CD4-positive, alpha-beta T cell treated with Interleukin-4 for 1 hour (primary cell): ENCODE measurements at regions not wholly inside any gene's neighbourhood (a gene's known extent, or its start where the extent isn't known, plus 50 kb on each side); places are given as distances from the start of the nearest gene placed in this dataset.
A peak's percentile ranks its signal among the peaks of the same experiment; 100 is the strongest.

Source experiments
- DNase-seq, 2 donors: peaks; one replicate each; pipeline ENCODE4 v3.0.0-alpha.2; 2020 to 2022

- no peak for DNase-seq
Observed at GRCh38 chr2:471560-471959, 183.7 kb upstream of the ALKAL2 start.

DNA sequence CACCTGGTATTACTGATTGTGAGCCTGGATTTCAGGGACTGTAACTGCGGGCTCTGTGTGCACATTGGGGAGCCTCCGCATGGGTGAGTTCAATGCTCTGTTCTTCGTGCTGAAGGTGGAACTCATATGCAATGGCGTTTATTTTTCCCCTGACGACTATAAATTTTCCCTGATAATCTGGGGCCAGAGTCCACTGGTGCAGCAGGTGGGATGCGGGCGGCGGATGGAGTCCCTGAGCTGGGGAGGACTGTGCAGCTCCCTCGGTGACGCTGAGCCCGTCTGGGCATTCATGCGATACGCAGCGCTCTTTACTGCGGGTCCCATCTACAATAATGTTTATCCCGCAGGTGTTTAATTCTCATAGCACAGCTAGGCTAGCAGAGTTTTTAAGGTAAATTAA is 181.6 kb upstream of the ALKAL2 start:
- DNase-seq: no peak

DNA sequence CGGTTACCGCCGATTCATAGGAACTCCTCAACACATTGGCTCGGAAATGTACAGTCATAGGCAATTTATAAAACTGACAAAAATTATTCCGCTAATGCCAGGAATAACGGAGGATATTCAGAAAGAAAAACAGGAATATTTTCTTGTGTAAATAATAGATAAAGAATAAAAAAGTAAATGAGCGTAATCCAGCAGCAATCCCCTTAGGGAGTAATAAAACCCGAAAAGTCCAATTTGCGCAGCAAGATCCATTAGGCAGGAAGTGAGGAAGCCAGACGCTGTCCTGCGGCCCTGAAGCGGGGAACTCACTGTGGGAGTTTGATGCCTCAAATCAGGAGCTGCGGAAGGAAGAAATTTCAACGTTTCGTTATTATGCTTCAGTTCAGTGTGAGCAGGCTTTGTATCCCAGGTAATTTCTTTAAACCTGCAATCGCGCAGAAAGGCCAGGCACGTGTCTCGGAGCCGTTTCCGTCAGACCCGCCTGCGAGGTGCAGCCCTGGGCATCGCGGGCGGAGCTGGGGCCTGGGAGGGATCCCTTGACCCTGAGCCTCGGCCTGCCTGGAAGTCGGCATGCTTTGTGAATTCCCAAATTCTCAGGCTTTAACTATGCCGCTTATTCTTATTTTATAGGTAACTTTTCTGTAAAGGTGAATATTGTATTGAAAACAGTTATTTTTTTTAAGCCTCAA is 180.9 kb upstream of the ALKAL2 start:
- no peak for DNase-seq

DNA sequence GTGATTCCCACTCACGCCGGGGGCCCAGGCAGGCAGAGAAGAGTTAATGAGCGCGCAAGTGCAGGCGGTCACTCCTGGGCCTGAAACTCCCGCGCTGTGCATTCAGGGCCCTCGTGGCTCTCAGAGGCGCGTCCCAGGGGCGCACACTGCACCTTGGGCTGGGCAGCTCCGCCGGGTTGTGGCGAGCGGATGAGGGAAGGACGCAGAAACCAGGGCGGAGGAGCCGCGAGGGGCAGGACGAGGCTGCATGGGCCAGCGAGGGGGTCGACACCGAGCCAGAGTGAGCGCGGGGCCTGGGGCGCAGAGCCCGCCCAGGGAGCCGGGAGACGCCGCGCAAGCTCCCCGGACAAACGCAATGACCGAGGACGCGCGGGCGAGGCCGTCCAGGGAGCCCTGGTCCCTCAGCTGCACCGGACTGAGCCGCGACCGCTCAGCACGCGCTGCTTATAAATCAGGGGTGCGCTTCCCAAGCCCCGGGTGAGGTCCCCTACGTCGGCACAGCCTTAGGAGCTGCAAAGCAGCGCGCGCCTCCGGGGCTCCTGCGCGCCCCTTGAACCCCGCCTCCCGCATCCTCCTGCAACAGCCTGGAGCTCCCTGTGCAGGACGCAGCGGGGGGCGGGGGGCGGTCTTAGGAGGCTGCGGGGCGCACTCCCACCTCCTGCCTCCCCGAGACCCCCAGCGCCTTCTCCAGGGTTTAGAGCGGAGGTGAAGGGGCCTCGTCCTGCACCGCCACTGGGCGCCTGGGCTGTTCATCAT is 180.2 kb upstream of the ALKAL2 start:
- no peak for DNase-seq

- DNase-seq: no peak
Observed at GRCh38 chr2:467543-467891, 179.6 kb upstream of the ALKAL2 start.

GRCh38 chr2:467101-467500 is 179.2 kb upstream of the ALKAL2 start:
- no peak for DNase-seq

DNA sequence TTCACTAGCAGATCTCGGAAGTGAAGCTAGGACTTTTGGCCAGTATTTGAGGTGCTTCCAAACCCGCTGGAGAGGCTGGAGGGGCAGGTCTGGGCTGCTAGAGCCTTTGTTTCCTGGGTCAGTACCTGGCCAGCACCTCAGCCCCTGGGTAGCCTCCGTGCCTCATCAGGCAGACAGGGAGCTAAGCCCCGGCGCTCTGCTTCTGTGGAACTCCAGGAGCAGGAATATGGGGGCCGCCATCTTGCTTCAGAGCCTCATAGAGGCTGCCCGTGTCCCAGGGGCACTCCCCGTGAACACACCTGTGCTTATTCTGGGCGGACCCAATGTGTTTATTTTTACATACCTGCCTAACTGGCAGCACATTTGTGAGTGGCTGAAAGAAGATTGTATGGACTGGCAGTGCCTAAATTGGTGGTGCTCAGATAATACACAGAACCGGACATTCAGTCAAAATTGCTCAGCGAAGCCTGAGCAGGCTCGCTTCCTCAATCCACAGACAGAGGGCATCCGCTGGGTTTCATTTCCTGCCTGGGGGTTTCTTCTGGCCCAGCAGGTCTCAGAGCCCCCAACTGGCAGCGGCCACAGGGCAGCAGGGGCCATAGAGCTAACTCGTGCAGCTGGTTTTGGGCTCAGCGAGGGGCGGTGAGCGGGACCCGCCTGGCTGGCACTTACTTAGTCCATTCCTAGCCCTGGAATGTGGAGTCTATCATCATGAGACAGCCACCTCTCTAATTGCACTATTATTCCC is 176.8 kb upstream of the ALKAL2 start:
- peak in 1 of 2 donors; percentile 57 for DNase-seq

DNA sequence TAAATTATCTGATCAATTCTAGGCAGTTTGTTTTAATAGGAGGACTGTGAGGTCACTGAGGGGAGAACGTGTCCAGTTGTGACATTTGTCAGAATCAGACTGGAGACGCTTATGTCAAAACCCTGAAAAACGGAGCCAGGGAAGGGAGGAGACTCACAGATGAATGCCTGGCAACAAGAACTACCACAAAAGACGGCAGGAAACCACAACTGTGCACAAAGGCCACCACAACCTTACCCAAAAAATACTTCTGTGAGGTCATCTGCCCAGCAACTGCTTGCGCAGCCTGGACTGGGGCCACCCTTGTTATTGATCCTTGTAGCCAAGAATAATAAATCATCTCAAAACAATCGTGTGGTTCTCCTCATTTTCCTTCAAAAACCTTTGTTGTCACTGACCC is 173.0 kb upstream of the ALKAL2 start:
- peak; percentile 75 to 84 for DNase-seq

GRCh38 chr2:459931-460330 is 172.0 kb upstream of the ALKAL2 start:
- no peak for DNase-seq

DNA sequence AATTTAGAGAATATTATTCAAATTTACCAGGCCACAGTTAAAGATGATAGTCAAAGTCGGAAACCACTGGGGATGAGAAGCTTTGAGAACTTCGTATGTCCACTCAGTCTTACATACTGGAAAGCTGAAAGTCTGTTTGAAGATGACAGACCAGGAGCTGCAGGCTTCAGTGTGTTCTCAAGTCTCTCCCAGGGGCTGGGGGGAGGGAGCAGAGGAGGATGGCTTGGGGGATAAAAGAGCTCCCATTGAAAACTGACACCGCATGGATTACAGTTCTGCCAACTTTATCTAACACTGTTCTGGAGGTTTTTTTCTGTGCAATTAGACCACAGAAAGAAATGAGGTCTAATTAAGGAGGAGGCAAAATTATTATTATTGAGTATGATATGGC is 170.5 kb upstream of the ALKAL2 start:
- no peak for DNase-seq

DNA sequence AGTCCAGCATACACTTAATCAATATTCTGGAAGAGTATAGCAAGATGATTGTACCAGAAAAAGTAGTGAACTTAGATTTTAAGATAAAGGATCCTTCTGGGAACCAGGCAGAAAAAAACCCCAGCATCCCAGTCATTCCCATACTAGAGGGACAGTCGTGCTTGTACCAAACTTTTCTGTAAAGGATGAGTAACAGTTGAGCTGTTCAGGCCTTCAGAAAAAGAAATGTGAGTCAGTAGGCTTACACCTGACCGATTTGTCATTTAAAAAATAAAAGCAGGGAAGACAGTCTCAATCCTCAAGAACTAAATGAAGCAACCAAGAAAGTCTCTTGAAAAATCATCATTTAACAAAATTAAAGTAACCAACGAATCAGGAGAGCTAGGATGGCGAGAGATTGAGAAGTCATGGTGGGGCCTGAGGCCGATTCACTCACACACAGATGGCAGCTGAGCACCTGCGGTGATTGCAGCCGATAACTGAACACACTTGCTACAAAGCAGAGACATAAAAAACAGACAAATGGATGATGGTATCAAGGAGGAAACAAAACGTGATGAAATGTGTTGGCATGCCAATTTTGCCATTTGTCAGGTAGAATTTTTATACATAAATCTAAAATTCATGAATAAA is 170.0 kb upstream of the ALKAL2 start:
- DNase-seq: no peak

- no peak for DNase-seq
Observed at GRCh38 chr2:457262-457661, 169.4 kb upstream of the ALKAL2 start.

DNA sequence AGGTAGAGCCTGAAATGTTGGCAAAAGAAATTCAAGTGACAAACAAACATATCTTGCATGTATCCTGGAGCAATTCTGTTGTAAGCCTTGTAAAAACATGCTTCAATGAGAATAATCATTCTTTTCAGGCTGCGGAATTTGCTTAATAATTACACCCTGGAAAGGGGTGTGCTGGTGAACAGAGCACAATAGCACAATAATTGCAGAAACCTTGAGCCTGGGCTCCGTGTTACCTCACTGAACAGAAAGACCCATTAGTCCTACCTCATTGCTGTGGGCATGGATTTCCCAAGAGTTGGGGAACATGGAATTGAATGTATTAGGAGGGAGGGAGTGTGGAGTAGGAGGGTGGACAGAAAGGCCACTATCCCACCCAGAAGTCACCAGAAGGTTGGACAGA is 168.0 kb upstream of the ALKAL2 start:
- no peak for DNase-seq

DNA sequence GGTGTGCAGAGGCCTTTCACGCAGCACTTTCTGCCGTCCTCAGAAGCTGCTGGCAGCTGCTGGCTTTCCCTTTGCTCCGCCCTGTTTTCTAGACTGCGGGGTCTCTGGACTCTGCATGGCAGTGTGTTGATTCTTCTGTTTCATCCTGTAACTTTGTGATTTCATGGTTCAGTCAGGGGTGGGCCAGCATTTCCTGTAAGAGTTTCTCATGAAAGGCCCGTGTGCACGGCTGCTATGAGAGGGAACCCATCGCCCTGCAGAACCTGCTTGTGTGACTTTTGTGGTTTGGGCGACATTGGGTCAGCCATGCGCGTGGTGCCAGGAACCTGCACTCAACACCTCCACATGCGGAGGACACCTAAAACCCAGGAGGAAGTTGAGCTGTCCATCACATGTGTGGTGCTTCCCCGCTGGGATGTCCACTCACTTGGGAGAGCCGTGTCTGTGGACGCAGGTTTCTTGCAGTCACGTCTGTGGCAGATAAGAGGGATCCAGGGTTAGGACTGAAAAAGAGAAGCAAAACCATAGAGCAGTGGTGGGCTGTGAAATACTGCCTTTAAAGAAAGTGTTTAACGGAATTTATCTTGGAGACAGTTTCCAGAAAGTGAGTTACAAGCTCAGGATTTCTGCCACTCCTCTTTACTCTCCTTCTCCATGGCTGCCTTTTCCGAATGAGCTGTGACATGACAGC is 167.3 kb upstream of the ALKAL2 start:
- peak in 1 of 2 donors; percentile 23 for DNase-seq

GRCh38 chr2:453132-453531 is 165.2 kb upstream of the ALKAL2 start:
- no peak for DNase-seq

DNA sequence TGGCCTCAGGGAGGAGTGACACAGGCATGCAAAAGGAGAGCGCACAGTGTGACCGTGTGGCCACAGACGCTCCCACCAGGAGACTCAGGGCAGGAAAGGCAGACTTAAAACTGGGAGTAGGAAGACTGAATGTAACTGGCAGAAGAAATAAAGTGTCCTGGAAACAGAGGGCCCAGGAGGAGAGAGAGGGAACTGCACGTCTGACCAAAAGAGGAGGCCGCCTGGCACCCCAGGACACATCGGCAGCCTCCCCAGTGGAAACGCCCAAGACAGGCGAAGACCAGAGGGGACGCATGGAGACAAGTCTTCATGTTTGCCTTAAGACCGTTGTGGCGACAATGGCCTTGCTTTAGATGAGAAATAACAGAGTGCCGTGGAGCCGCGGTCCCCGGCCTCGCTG is 163.6 kb upstream of the ALKAL2 start:
- DNase-seq: no peak

GRCh38 chr2:449246-450067 is 161.6 kb upstream of the ALKAL2 start:
- no peak for DNase-seq

DNA sequence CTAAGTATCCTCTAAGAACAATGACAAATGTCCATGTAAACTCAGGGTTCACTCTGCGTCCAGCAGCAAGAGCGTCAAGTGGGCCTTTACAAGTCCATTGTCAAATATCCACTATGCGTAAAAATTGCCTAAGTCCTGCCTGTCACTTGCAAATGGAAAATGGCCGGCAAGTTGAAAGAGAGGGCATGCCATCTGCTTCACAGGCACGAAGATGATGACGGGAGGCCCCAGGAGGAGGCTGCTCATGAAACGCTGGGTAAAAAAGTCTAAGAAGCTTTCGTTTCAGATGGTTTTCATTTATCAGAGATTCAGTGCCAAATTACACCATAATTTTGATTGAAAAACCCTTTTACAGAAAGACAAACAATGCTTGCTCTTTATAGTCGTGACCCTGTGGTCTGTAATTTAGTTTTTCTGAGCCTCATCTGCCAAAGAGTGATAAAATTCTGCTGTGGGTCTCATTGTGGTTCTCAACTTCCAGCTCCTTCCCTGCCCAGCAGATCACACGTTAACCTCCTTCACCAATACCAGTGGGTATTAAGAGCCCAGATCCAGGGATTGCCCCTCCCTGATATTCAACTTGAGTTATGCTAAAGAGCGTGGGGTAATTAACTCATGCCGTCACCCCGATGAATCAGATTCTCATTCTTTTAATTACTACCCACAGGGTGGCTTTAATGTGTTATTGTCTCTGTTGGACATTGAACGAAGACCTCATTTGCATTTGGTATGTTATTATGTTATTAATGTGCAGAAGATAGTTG is 160.2 kb upstream of the ALKAL2 start:
- no peak for DNase-seq

- no peak for DNase-seq
Observed at GRCh38 chr2:446963-447530, 159.2 kb upstream of the ALKAL2 start.

- no peak for DNase-seq
Observed at GRCh38 chr2:446303-446874, 158.5 kb upstream of the ALKAL2 start.

DNA sequence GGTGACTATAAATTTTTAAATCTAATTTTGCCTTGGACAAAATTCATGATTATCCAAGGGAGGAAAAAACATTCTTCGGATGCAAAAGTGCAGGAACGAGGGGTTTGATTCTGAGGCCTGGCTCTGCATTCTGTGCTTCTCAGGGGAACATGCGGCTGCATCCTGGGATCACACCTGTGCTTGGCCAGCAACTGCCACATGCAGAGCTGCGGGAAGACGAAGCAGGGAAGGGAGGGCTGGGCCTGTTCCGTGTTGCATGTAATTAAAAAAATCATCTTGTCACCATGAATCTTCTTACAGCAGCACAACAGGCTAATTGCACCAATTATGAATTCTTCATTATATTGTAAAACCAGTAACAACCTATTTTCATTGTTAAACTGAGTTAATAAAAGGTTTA is 158.0 kb upstream of the ALKAL2 start:
- DNase-seq: no peak
